Astrocyte (in vitro differentiated cells and primary cell): ENCODE measurements at regions not wholly inside any gene's neighbourhood (a gene's known extent, or its start where the extent isn't known, plus 50 kb on each side); places are given as distances from the start of the nearest gene placed in this dataset.

Experiments used
- DNase-seq: peaks from one replicate; pipeline ENCODE4 v3.0.0-alpha.2; 2010; ENCODE audit warnings: low read depth
- FAIRE-seq: peaks from 2 replicates; lab custom pipeline; 2011; peaks lifted over from hg19 to GRCh38; lab: Jason Lieb, UNC
- H2AFZ ChIP-seq: 2 replicates; pipeline ENCODE4 v1.6.0; 2012; ENCODE audit warnings: low read depth, low read length, inconsistent platforms
- H3K27ac ChIP-seq: 2 replicates; pipeline ENCODE4 v1.5.1; 2011; ENCODE audit warnings: low read depth, low read length, inconsistent platforms
- H3K27me3 ChIP-seq: 2 replicates; pipeline ENCODE4 v1.6.0; 2011; ENCODE audit warnings: low read length, inconsistent platforms; ENCODE audit not compliant: insufficient read depth
- H3K36me3 ChIP-seq: 2 replicates; pipeline ENCODE4 v1.5.1; 2011; ENCODE audit warnings: low read length, inconsistent platforms; ENCODE audit not compliant: insufficient read depth
- H3K4me1 ChIP-seq: 2 replicates; pipeline ENCODE4 v1.5.1; 2011; ENCODE audit warnings: low read length, inconsistent platforms; ENCODE audit not compliant: insufficient read depth
- H3K4me2 ChIP-seq: 2 replicates; pipeline ENCODE4 v1.6.0; 2012; ENCODE audit warnings: low read length, inconsistent platforms
- H3K4me3 ChIP-seq: 2 replicates; pipeline ENCODE4 v1.5.1; 2011; ENCODE audit warnings: low read depth, mild to moderate bottlenecking, low read length, inconsistent platforms; ENCODE audit not compliant: insufficient read depth
- H3K79me2 ChIP-seq: 2 replicates; pipeline ENCODE4 v1.6.0; 2012; ENCODE audit warnings: mild to moderate bottlenecking, low read length, inconsistent platforms; ENCODE audit not compliant: insufficient read depth
- H3K9ac ChIP-seq: 2 replicates; pipeline ENCODE4 v1.6.0; 2012; ENCODE audit warnings: mild to moderate bottlenecking, low read length, inconsistent platforms
- H3K9me3 ChIP-seq: 2 replicates; pipeline ENCODE4 v1.5.1; 2012; ENCODE audit warnings: low read depth, mild to moderate bottlenecking, low read length, inconsistent platforms; ENCODE audit not compliant: insufficient read depth
- H4K20me1 ChIP-seq: 2 replicates; pipeline ENCODE4 v1.6.0; 2012; ENCODE audit warnings: low read length, inconsistent platforms; ENCODE audit not compliant: insufficient read depth
- H3K27ac Mint-ChIP-seq: one replicate; pipeline ENCODE4 v1.8.0; 2021; ENCODE audit warnings: mild to moderate bottlenecking, mixed read lengths; ENCODE audit not compliant: unreplicated experiment
- H3K27me3 Mint-ChIP-seq: one replicate; pipeline ENCODE4 v1.8.0; 2021; ENCODE audit warnings: low read depth, mixed read lengths; ENCODE audit not compliant: unreplicated experiment
- H3K36me3 Mint-ChIP-seq: one replicate; pipeline ENCODE4 v1.8.0; 2021; ENCODE audit warnings: low read depth, mixed read lengths; ENCODE audit not compliant: unreplicated experiment
- H3K4me1 Mint-ChIP-seq: one replicate; pipeline ENCODE4 v1.8.0; 2021; ENCODE audit warnings: low read depth, mixed read lengths; ENCODE audit not compliant: unreplicated experiment
- H3K4me3 Mint-ChIP-seq: one replicate; pipeline ENCODE4 v1.8.0; 2021; ENCODE audit warnings: mild to moderate bottlenecking, moderate library complexity, mixed read lengths; ENCODE audit not compliant: unreplicated experiment
- H3K9me3 Mint-ChIP-seq: one replicate; pipeline ENCODE4 v1.8.0; 2021; ENCODE audit warnings: mild to moderate bottlenecking, mixed read lengths; ENCODE audit not compliant: unreplicated experiment
- EZH2 ChIP-seq: IDR thresholded peaks from 2 replicates; pipeline ENCODE4 v1.6.1; 2012; ENCODE audit warnings: mild to moderate bottlenecking, low read length, inconsistent platforms; ENCODE audit not compliant: insufficient read depth
- TF ChIP-seq, protein P1 (sequence below): IDR thresholded peaks from 2 replicates; pipeline ENCODE4 v1.5.1; 2011; ENCODE audit warnings: low read depth, mild to moderate bottlenecking, inconsistent platforms, low read length, moderate library complexity; ENCODE audit not compliant: insufficient read depth

DNA sequence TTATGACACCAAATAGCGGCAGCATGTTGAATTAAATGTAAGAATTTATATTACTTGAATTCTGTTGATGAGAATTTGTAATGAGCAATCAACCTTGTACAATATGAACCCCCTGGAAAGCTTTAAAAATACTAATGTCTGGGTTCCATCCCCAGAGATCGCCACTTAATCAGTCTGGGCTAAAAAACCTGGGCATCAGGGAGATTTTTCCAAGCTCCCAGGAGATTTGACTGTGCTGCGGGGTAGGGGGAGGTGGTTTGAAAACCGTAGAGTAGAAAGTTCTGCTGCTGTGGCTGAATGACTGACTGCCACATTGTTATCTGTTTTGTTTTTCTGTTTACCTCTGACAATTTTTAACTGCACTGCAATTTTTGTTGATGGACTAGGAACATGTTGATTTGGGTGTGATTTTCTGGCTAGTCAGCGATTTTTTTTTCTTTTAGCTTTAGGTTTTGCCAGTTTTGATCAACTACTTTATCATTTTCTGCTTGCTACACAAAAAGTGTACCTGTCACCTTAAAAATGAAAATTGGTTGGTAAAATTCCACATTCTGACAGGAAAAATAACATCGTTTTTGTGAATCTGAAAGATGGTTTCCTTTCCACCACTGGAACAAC, 79.3 kb downstream of the PCTP start:
- peaks cover 3% of the 10 kb centered on the region for H3K27me3 Mint-ChIP-seq
- H3K27ac ChIP-seq: no peak overlapping the region

DNA sequence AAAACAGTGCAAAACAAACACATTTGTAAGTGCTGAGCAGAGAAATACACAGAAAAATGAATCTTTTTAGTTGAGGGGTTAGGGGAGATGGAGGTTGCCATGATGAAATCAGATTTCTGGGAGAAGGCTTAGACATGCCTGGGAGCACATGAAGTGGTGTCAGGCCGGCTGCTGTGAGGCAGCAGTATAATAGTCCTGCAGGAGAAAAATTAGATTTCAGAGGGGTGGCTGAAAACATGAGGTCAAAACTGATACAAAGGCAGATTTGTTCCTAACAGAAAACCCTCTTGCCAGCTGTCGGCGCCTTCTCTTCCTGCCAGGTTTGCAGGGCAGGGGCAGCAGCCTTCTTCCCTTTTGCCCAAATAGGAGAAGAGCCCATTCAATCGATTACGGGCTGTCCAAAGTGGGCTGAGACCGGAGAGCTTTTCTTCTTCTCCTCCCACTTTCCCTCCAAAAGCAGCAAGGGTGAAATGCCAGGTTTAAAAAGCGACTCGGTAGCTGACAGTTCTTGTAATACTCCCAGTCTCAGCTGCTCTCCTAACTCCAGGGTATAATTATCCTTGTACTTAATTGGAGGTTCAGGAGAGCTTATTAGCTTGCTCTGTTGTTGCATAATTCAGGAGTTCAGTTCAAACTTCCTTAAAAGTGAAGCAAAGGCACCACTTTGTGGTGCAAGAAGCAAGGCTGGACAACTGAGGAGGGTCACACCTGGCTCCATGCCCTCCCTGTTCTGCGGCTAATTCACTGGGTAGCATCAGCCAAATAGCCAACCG, 80.0 kb downstream of the PCTP start:
- H3K4me1 Mint-ChIP-seq: peaks cover 2% of the 10 kb centered on the region
- peaks cover 3% of the 10 kb centered on the region for H3K27me3 Mint-ChIP-seq
- H3K4me3 Mint-ChIP-seq: no peak overlapping the region
- Histone ChIP-seq H3K27ac (no peak overlapping the region), H4K20me1 (no peaks in the 10 kb centered on the region), H3K4me2 (no peak overlapping the region), H3K79me2 (no peaks in the 10 kb centered on the region), H3K4me3 (no peak overlapping the region), H2AFZ (no peak overlapping the region), H3K27me3 (peaks cover 4% of the 10 kb centered on the region), H3K9ac (no peak overlapping the region), H3K9me3 (no peaks in the 10 kb centered on the region), H3K4me1 (no peaks in the 10 kb centered on the region), H3K36me3 (no peaks in the 10 kb centered on the region)
- TF ChIP-seq, protein P1, sequence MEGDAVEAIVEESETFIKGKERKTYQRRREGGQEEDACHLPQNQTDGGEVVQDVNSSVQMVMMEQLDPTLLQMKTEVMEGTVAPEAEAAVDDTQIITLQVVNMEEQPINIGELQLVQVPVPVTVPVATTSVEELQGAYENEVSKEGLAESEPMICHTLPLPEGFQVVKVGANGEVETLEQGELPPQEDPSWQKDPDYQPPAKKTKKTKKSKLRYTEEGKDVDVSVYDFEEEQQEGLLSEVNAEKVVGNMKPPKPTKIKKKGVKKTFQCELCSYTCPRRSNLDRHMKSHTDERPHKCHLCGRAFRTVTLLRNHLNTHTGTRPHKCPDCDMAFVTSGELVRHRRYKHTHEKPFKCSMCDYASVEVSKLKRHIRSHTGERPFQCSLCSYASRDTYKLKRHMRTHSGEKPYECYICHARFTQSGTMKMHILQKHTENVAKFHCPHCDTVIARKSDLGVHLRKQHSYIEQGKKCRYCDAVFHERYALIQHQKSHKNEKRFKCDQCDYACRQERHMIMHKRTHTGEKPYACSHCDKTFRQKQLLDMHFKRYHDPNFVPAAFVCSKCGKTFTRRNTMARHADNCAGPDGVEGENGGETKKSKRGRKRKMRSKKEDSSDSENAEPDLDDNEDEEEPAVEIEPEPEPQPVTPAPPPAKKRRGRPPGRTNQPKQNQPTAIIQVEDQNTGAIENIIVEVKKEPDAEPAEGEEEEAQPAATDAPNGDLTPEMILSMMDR: no peak
- TF ChIP-seq EZH2: no peak
- no peaks in the 10 kb centered on the region for H3K9me3 Mint-ChIP-seq
- FAIRE-seq: no peak
- no peaks in the 10 kb centered on the region for H3K36me3 Mint-ChIP-seq
- H3K27ac Mint-ChIP-seq: no peak overlapping the region
- no peak for DNase-seq

More for the DNA sequence above, 79.3 kb downstream of the PCTP start:
- no peak overlapping the region for H3K9ac ChIP-seq
- H3K4me2 ChIP-seq: no peak overlapping the region
- no peaks in the 10 kb centered on the region for H3K79me2 ChIP-seq
- no peaks in the 10 kb centered on the region for H3K36me3 Mint-ChIP-seq
- no peaks in the 10 kb centered on the region for H3K4me1 ChIP-seq
- no peak overlapping the region for H3K4me3 Mint-ChIP-seq
- H3K4me3 ChIP-seq: no peak overlapping the region
- H2AFZ ChIP-seq: no peak overlapping the region
- DNase-seq: no peak
- no peaks in the 10 kb centered on the region for H3K36me3 ChIP-seq
- H4K20me1 ChIP-seq: no peaks in the 10 kb centered on the region
- FAIRE-seq: no peak
- H3K9me3 Mint-ChIP-seq: no peaks in the 10 kb centered on the region
- H3K9me3 ChIP-seq: no peaks in the 10 kb centered on the region
- H3K27me3 ChIP-seq: peaks cover 4% of the 10 kb centered on the region
- TF ChIP-seq EZH2: no peak
- TF ChIP-seq, protein P1: no peak
- H3K27ac Mint-ChIP-seq: no peak overlapping the region
- H3K4me1 Mint-ChIP-seq: peaks cover 2% of the 10 kb centered on the region

DNA sequence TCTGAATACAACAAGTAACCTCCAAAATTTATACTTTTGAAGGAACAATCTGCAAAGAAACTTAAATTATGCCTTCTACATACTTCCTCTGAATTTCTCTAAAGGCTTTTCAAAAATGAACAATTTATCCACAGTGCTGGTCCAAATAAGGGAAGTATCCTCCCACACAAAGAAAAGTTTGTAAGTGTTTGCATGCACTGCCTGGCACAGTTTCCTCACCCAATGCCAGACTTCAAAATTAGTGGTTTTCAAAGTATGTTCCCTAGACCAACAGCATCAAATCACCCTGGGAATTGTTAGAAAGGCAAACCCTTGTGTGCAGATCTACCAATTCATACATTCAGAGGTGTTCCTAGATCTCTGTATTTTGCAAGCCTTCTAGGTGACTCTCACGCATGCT, 82.5 kb downstream of the PCTP start:
- H3K4me1 ChIP-seq: no peaks in the 10 kb centered on the region
- Mint-ChIP-seq H3K36me3 (no peaks in the 10 kb centered on the region), H3K9me3 (no peaks in the 10 kb centered on the region), H3K27ac (no peak overlapping the region), H3K4me1 (peaks cover 2% of the 10 kb centered on the region), H3K4me3 (no peak overlapping the region), H3K27me3 (peaks cover 4% of the 10 kb centered on the region)
- H3K4me2 ChIP-seq: no peak overlapping the region
- DNase-seq: no peak
- no peaks in the 10 kb centered on the region for H4K20me1 ChIP-seq
- TF ChIP-seq EZH2: no peak
- no peak overlapping the region for H3K27ac ChIP-seq
- FAIRE-seq: no peak
- H3K4me3 ChIP-seq: no peak overlapping the region
- no peaks in the 10 kb centered on the region for H3K9me3 ChIP-seq
- H3K27me3 ChIP-seq: peaks cover 4% of the 10 kb centered on the region
- H2AFZ ChIP-seq: no peak overlapping the region
- no peaks in the 10 kb centered on the region for H3K79me2 ChIP-seq
- no peak overlapping the region for H3K9ac ChIP-seq
- no peaks in the 10 kb centered on the region for H3K36me3 ChIP-seq
